ENCODE measurements at regions not wholly inside any gene's neighbourhood (a gene's known extent, or its start where the extent isn't known, plus 50 kb on each side); places are given as distances from the start of the nearest gene placed in this dataset.

- in situ Hi-C loops (cut with HindIII; ENCODE audit: low pct_unique_long_range_greater_than_20kb, low sequenced_read_pairs), result no loop called here
- no peak for DNase-seq (ENCODE audit: low read depth in 1 of 2, low spot score in 1 of 2)
- no peak for TF ChIP-seq JUND (IDR thresholded peaks at IDR 0.05; ENCODE audit: low read depth)
Measured at GRCh38 chrX:79645749-79646148, 278.6 kb upstream of the ITM2A start.

GRCh38 chrX:79631526-79631925 lies 264.4 kb upstream of the ITM2A start:
- no peak for DNase-seq (ENCODE audit: low read depth in 1 of 2, low spot score in 1 of 2)
- TF ChIP-seq JUND (IDR thresholded peaks at IDR 0.05; ENCODE audit: low read depth), result no peak
- in situ Hi-C loops (cut with HindIII; ENCODE audit: low pct_unique_long_range_greater_than_20kb, low sequenced_read_pairs), result no loop called here

- in situ Hi-C loops (cut with HindIII; ENCODE audit: low pct_unique_long_range_greater_than_20kb, low sequenced_read_pairs), result no loop called here
- DNase-seq (ENCODE audit: low read depth in 1 of 2, low spot score in 1 of 2), result peak in 1 of 2 experiments; percentile 61
- no peak for TF ChIP-seq JUND (IDR thresholded peaks at IDR 0.05; ENCODE audit: low read depth)
Measured at GRCh38 chrX:79630033-79631009, 263.2 kb upstream of the ITM2A start.

GRCh38 chrX:79623098-79623762 lies 256.1 kb upstream of the ITM2A start:
- TF ChIP-seq JUND (IDR thresholded peaks at IDR 0.05; ENCODE audit: low read depth), result no peak
- DNase-seq (ENCODE audit: low read depth in 1 of 2, low spot score in 1 of 2), result peak in 1 of 2 experiments; percentile 1
- in situ Hi-C loops (cut with HindIII; ENCODE audit: low pct_unique_long_range_greater_than_20kb, low sequenced_read_pairs), result no loop called here

- no peak for DNase-seq (ENCODE audit: low read depth in 1 of 2, low spot score in 1 of 2)
- no peak for TF ChIP-seq JUND (IDR thresholded peaks at IDR 0.05; ENCODE audit: low read depth)
- in situ Hi-C loops (cut with HindIII; ENCODE audit: low pct_unique_long_range_greater_than_20kb, low sequenced_read_pairs), result no loop called here
Measured at GRCh38 chrX:79618280-79618679, 251.1 kb upstream of the ITM2A start.

GRCh38 chrX:79604364-79604763 lies 237.2 kb upstream of the ITM2A start:
- TF ChIP-seq JUND (IDR thresholded peaks at IDR 0.05; ENCODE audit: low read depth), result no peak
- no peak for DNase-seq (ENCODE audit: low read depth in 1 of 2, low spot score in 1 of 2)
- in situ Hi-C loops (cut with HindIII; ENCODE audit: low pct_unique_long_range_greater_than_20kb, low sequenced_read_pairs), result no loop called here

GRCh38 chrX:79601341-79602131 lies 234.4 kb upstream of the ITM2A start:
- no peak for TF ChIP-seq JUND (IDR thresholded peaks at IDR 0.05; ENCODE audit: low read depth)
- in situ Hi-C loops (cut with HindIII; ENCODE audit: low pct_unique_long_range_greater_than_20kb, low sequenced_read_pairs), result no loop called here

GRCh38 chrX:79592259-79592658 lies 225.1 kb upstream of the ITM2A start:
- in situ Hi-C loops (cut with HindIII; ENCODE audit: low pct_unique_long_range_greater_than_20kb, low sequenced_read_pairs), result no loop called here
- no peak for TF ChIP-seq JUND (IDR thresholded peaks at IDR 0.05; ENCODE audit: low read depth)
- DNase-seq (ENCODE audit: low read depth in 1 of 2, low spot score in 1 of 2), result no peak

More at GRCh38 chrX:79601341-79602131, 234.4 kb upstream of the ITM2A start:
- DNase-seq (ENCODE audit: low read depth in 1 of 2, low spot score in 1 of 2), result peak in 1 of 2 experiments; percentile 42

- DNase-seq (ENCODE audit: low read depth in 1 of 2, low spot score in 1 of 2), result no peak
- no peak for TF ChIP-seq JUND (IDR thresholded peaks at IDR 0.05; ENCODE audit: low read depth)
- in situ Hi-C loops (cut with HindIII; ENCODE audit: low pct_unique_long_range_greater_than_20kb, low sequenced_read_pairs), result no loop called here
Measured at GRCh38 chrX:79588233-79588632, 221.1 kb upstream of the ITM2A start.

GRCh38 chrX:79573760-79574159 lies 206.6 kb upstream of the ITM2A start:
- TF ChIP-seq JUND (IDR thresholded peaks at IDR 0.05; ENCODE audit: low read depth), result no peak
- DNase-seq (ENCODE audit: low read depth in 1 of 2, low spot score in 1 of 2), result no peak
- in situ Hi-C loops (cut with HindIII; ENCODE audit: low pct_unique_long_range_greater_than_20kb, low sequenced_read_pairs), result no loop called here

GRCh38 chrX:79572566-79572965 lies 205.4 kb upstream of the ITM2A start:
- in situ Hi-C loops (cut with HindIII; ENCODE audit: low pct_unique_long_range_greater_than_20kb, low sequenced_read_pairs), result no loop called here
- TF ChIP-seq JUND (IDR thresholded peaks at IDR 0.05; ENCODE audit: low read depth), result no peak
- no peak for DNase-seq (ENCODE audit: low read depth in 1 of 2, low spot score in 1 of 2)

- in situ Hi-C loops (cut with HindIII; ENCODE audit: low pct_unique_long_range_greater_than_20kb, low sequenced_read_pairs), result no loop called here
Measured at GRCh38 chrX:79570524-79571240, 203.5 kb upstream of the ITM2A start.

More at GRCh38 chrX:79570524-79571240, 203.5 kb upstream of the ITM2A start:
- no peak for TF ChIP-seq JUND (IDR thresholded peaks at IDR 0.05; ENCODE audit: low read depth)
- no peak for DNase-seq (ENCODE audit: low read depth in 1 of 2, low spot score in 1 of 2)

All from T47D (cell line).